ENCODE measurements at regions not wholly inside any gene's neighbourhood (a gene's known extent, or its start where the extent isn't known, plus 50 kb on each side); places are given as distances from the start of the nearest gene placed in this dataset.

DNA sequence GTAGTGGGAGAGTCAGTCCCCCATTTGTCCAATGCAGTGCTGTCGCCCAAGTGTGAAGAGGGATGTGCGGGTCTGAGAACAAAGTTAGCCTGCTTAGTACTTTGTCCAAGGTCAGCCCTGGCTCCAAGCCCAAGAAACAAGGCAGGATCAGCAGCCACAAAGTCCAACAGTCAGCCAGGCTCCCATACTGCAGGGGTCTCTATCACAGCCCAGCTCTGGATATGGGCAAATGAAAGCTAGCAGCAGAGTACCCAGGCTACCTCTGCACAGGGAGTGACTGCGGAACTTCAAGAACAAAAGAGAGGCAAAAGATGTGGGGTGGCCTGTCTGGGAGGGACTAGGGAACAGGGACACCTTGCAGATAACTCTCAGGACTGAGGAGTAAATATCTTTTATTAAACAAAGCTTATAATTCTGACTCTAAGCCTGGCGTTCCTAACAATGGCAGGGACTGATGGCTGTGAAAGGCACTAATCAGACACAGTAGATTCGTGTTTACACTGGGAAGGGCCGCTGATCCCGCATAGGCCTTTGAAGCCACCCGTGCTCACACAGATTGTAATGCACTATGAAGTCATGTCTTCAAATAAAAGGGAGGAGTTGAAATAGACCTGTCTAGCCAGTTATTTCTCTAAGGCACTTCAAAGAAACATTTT is 91.0 kb upstream of the EEA1 start:
- ChIA-PET CTCF (ENCODE audit: unreplicated experiment) (no interaction called here), POLR2A (interaction anchor here (0.5 to 2.0 kb wide), 3 partner anchors 12 to 82 kb away, joined by 4 to 8 read pairs (median 7); no protein-coding TSS in a partner anchor)
- Histone ChIP-seq H3K9me2 (ENCODE audit: insufficient read depth, low read length) (no peaks in the 10 kb centered on the region), H2AFZ (ENCODE audit: low read length) (no peak overlapping the region), H4K20me1 (ENCODE audit: insufficient read depth, low read length) (no peaks in the 10 kb centered on the region), H3K79me2 (ENCODE audit: insufficient read depth, low read depth, low read length) (no peaks in the 10 kb centered on the region), H3K36me3 (ENCODE audit: insufficient read depth, low read length) (no peaks in the 10 kb centered on the region), H3K4me1 (ENCODE audit: insufficient read depth, low read length, poor library complexity, severe bottlenecking) (no peaks in the 10 kb centered on the region), H3K9me3 (ENCODE audit: low read length) (no peaks in the 10 kb centered on the region), H3K27ac (ENCODE audit: low read depth, low read length, poor library complexity, severe bottlenecking) (no peak overlapping the region), H3K4me3 (ENCODE audit: low read depth, low read length, poor library complexity, severe bottlenecking) (no peak overlapping the region), H3K4me2 (ENCODE audit: low read length) (no peak overlapping the region)
- TF ChIP-seq, protein P1, sequence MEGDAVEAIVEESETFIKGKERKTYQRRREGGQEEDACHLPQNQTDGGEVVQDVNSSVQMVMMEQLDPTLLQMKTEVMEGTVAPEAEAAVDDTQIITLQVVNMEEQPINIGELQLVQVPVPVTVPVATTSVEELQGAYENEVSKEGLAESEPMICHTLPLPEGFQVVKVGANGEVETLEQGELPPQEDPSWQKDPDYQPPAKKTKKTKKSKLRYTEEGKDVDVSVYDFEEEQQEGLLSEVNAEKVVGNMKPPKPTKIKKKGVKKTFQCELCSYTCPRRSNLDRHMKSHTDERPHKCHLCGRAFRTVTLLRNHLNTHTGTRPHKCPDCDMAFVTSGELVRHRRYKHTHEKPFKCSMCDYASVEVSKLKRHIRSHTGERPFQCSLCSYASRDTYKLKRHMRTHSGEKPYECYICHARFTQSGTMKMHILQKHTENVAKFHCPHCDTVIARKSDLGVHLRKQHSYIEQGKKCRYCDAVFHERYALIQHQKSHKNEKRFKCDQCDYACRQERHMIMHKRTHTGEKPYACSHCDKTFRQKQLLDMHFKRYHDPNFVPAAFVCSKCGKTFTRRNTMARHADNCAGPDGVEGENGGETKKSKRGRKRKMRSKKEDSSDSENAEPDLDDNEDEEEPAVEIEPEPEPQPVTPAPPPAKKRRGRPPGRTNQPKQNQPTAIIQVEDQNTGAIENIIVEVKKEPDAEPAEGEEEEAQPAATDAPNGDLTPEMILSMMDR (conservative IDR thresholded peaks at IDR 0.05; ENCODE audit: low read length), result no peak
- no peak for TF ChIP-seq EZH2phosphoT487 (IDR thresholded peaks at IDR 0.05; ENCODE audit: borderline replicate concordance, low read depth, low read length)
- no peak for DNase-seq (ENCODE audit: low spot score)
- intact Hi-C loops (cut with micrococcal nuclease; ENCODE audit: unreplicated experiment), result no loop called here
- BruUV-seq (replicated peaks), result no TSS peak

GRCh38 chr12:93020631-93021597 is 91.8 kb upstream of the EEA1 start:
- H3K36me3 ChIP-seq (ENCODE audit: insufficient read depth, low read length), result no peaks in the 10 kb centered on the region
- DNase-seq (ENCODE audit: low spot score), result no peak
- H2AFZ ChIP-seq (ENCODE audit: low read length), result no peak overlapping the region
- TF ChIP-seq EZH2phosphoT487 (IDR thresholded peaks at IDR 0.05; ENCODE audit: borderline replicate concordance, low read depth, low read length), result no peak
- TF ChIP-seq, protein P1 (conservative IDR thresholded peaks at IDR 0.05; ENCODE audit: low read length), result no peak
- H3K4me1 ChIP-seq (ENCODE audit: insufficient read depth, low read length, poor library complexity, severe bottlenecking), result no peaks in the 10 kb centered on the region
- no peaks in the 10 kb centered on the region for H4K20me1 ChIP-seq (ENCODE audit: insufficient read depth, low read length)
- no peak overlapping the region for H3K4me3 ChIP-seq (ENCODE audit: low read depth, low read length, poor library complexity, severe bottlenecking)
- POLR2A ChIA-PET, result interaction anchor here (0.7 to 2.0 kb wide), 3 partner anchors 13 to 131 kb away, joined by 4 to 8 read pairs (median 8); no protein-coding TSS in a partner anchor
- BruUV-seq (replicated peaks), result no TSS peak
- no peaks in the 10 kb centered on the region for H3K79me2 ChIP-seq (ENCODE audit: insufficient read depth, low read depth, low read length)
- H3K9me2 ChIP-seq (ENCODE audit: insufficient read depth, low read length), result no peaks in the 10 kb centered on the region
- CTCF ChIA-PET (ENCODE audit: unreplicated experiment), result no interaction called here
- intact Hi-C loops (cut with micrococcal nuclease; ENCODE audit: unreplicated experiment), result no loop called here
- H3K27ac ChIP-seq (ENCODE audit: low read depth, low read length, poor library complexity, severe bottlenecking), result no peak overlapping the region
- no peaks in the 10 kb centered on the region for H3K9me3 ChIP-seq (ENCODE audit: low read length)
- H3K4me2 ChIP-seq (ENCODE audit: low read length), result no peak overlapping the region

Measured in OCI-LY7 (cell line).